WTC11 (cell line): ENCODE measurements at regions not wholly inside any gene's neighbourhood (a gene's known extent, or its start where the extent isn't known, plus 50 kb on each side); places are given as distances from the start of the nearest gene placed in this dataset.

Experiments used
- ATAC-seq: fragments of 200-7000 bp; cut with Tn5 transposase; 2 replicates; pipeline ENCODE4 v1.10.0; 2021; ENCODE audit warnings: mild to moderate bottlenecking, moderate library complexity
- CTCF ChIA-PET: fragments of 300-600 bp; sonication (Branson Sonifier 250); formaldehyde crosslinking; loops from one replicate; lab custom pipeline; 2021; ENCODE audit warnings: antibody characterized with exemption; lab: Charles Lee
- POLR2A ChIA-PET: fragments of 350-600 bp; sonication (Branson Sonifier 250); formaldehyde crosslinking; loops from one replicate; lab custom pipeline; 2021; ENCODE audit warnings: antibody characterized with exemption; lab: Charles Lee
- DNase-seq: peaks from one replicate; pipeline ENCODE4 v3.0.0; 2021; ENCODE audit warnings: low spot score
- H3K27ac Mint-ChIP-seq: 2 replicates; pipeline ENCODE4 v1.8.0; 2021; ENCODE audit warnings: mixed read lengths
- H3K27me3 Mint-ChIP-seq: 2 replicates; pipeline ENCODE4 v1.8.0; 2021; ENCODE audit warnings: low read depth, mild to moderate bottlenecking, moderate library complexity, mixed read lengths
- H3K36me3 Mint-ChIP-seq: 2 replicates; pipeline ENCODE4 v1.8.0; 2021; ENCODE audit warnings: mixed read lengths
- H3K4me1 Mint-ChIP-seq: 2 replicates; pipeline ENCODE4 v1.8.0; 2022; ENCODE audit warnings: mixed read lengths
- H3K4me3 Mint-ChIP-seq: 2 replicates; pipeline ENCODE4 v1.8.0; 2021; ENCODE audit warnings: mild to moderate bottlenecking, moderate library complexity, mixed read lengths
- H3K9me3 Mint-ChIP-seq: 2 replicates; pipeline ENCODE4 v1.8.0; 2021; ENCODE audit warnings: mixed read lengths
- AFF4 ChIP-seq: sonication (generic); formaldehyde crosslinking; IDR thresholded peaks from 2 replicates; pipeline ENCODE4 v1.8.1; 2023; ENCODE audit warnings: mild to moderate bottlenecking, missing genetic modification reagents, borderline replicate concordance
- CBFB ChIP-seq: sonication (generic); formaldehyde crosslinking; IDR thresholded peaks from 2 replicates; pipeline ENCODE4 v1.8.1; 2022; ENCODE audit warnings: mild to moderate bottlenecking, low read depth, missing genetic modification reagents
- CDX4 ChIP-seq: fragments of 250-450 bp; sonication (Bioruptor Pico); IDR thresholded peaks from 2 replicates; pipeline ENCODE4 v1.9.0; 2021; ENCODE audit warnings: moderate library complexity, mild to moderate bottlenecking, inconsistent platforms, borderline replicate concordance
- CREB1 ChIP-seq: sonication (generic); formaldehyde crosslinking; IDR thresholded peaks from 2 replicates; pipeline ENCODE4 v1.8.0; 2023; ENCODE audit warnings: mild to moderate bottlenecking, missing genetic modification reagents
- E2F4 ChIP-seq: sonication (generic); formaldehyde crosslinking; IDR thresholded peaks from 2 replicates; pipeline ENCODE4 v1.8.1; 2022; ENCODE audit warnings: low read depth, mild to moderate bottlenecking, moderate library complexity, missing genetic modification reagents, borderline replicate concordance
- ETV6 ChIP-seq: sonication (generic); formaldehyde crosslinking; IDR thresholded peaks from 2 replicates; pipeline ENCODE4 v1.8.1; 2022; ENCODE audit warnings: mild to moderate bottlenecking, missing genetic modification reagents
- GABPB1 ChIP-seq: sonication (generic); formaldehyde crosslinking; IDR thresholded peaks from 2 replicates; pipeline ENCODE4 v1.8.1; 2023; ENCODE audit warnings: mild to moderate bottlenecking, missing genetic modification reagents
- HMGA2 ChIP-seq: fragments of 250-450 bp; sonication (Bioruptor Pico); IDR thresholded peaks from 2 replicates; pipeline ENCODE4 v1.4.0; 2021; ENCODE audit warnings: mild to moderate bottlenecking, moderate library complexity
- HMGXB4 ChIP-seq: sonication (generic); formaldehyde crosslinking; IDR thresholded peaks from 2 replicates; pipeline ENCODE4 v1.8.1; 2023; ENCODE audit warnings: mild to moderate bottlenecking, moderate library complexity, missing genetic modification reagents
- JAZF1 ChIP-seq: fragments of 250-450 bp; sonication (Bioruptor Pico); IDR thresholded peaks from 2 replicates; pipeline ENCODE4 v1.9.0; 2021; ENCODE audit warnings: moderate library complexity, mild to moderate bottlenecking, inconsistent platforms
- JUN ChIP-seq: sonication (generic); formaldehyde crosslinking; IDR thresholded peaks from 2 replicates; pipeline ENCODE4 v1.8.0; 2023; ENCODE audit warnings: mild to moderate bottlenecking, missing genetic modification reagents
- MAX ChIP-seq: sonication (generic); formaldehyde crosslinking; IDR thresholded peaks from 2 replicates; pipeline ENCODE4 v1.8.0; 2022; ENCODE audit warnings: mild to moderate bottlenecking, missing genetic modification reagents
- MXD4 ChIP-seq: fragments of 250-450 bp; sonication (Bioruptor Pico); IDR thresholded peaks from 2 replicates; pipeline ENCODE4 v1.8.0; 2021; ENCODE audit warnings: mild to moderate bottlenecking, moderate library complexity, borderline replicate concordance
- MYBL2 ChIP-seq: sonication (generic); formaldehyde crosslinking; IDR thresholded peaks from 2 replicates; pipeline ENCODE4 v1.8.1; 2023; ENCODE audit warnings: mild to moderate bottlenecking, moderate library complexity, missing genetic modification reagents
- NFYB ChIP-seq: sonication (generic); formaldehyde crosslinking; conservative IDR thresholded peaks from 2 replicates; pipeline ENCODE4 v1.8.0; 2022; ENCODE audit warnings: low read depth, missing genetic modification reagents
- NR2C2 ChIP-seq: sonication (generic); formaldehyde crosslinking; IDR thresholded peaks from 2 replicates; pipeline ENCODE4 v1.8.0; 2022; ENCODE audit warnings: mild to moderate bottlenecking, missing genetic modification reagents
- SOX15 ChIP-seq: fragments of 250-450 bp; sonication (Bioruptor Pico); IDR thresholded peaks from 2 replicates; pipeline ENCODE4 v1.9.0; 2021; ENCODE audit warnings: mild to moderate bottlenecking
- TP53 ChIP-seq: sonication (generic); formaldehyde crosslinking; IDR thresholded peaks from 2 replicates; pipeline ENCODE4 v1.8.1; 2023; ENCODE audit warnings: mild to moderate bottlenecking, missing genetic modification reagents
- USF2 ChIP-seq: sonication (generic); formaldehyde crosslinking; IDR thresholded peaks from 2 replicates; pipeline ENCODE4 v1.8.1; 2023; ENCODE audit warnings: mild to moderate bottlenecking, missing genetic modification reagents, moderate library complexity
- ZBTB21 ChIP-seq: sonication (generic); formaldehyde crosslinking; IDR thresholded peaks from 2 replicates; pipeline ENCODE4 v1.8.1; 2023; ENCODE audit warnings: mild to moderate bottlenecking, missing genetic modification reagents, borderline replicate concordance
- ZMAT4 ChIP-seq: fragments of 250-450 bp; sonication (Bioruptor Pico); IDR thresholded peaks from 2 replicates; pipeline ENCODE4 v1.9.0; 2021; ENCODE audit warnings: mild to moderate bottlenecking
- ZNF219 ChIP-seq: sonication (generic); formaldehyde crosslinking; IDR thresholded peaks from 2 replicates; pipeline ENCODE4 v1.8.0; 2023; ENCODE audit warnings: missing genetic modification reagents, mild to moderate bottlenecking, borderline replicate concordance

- no peak for ATAC-seq
- no peak for TF ChIP-seq CREB1 (CRISPR knock-in tag)
- TF ChIP-seq NR2C2: no peak
- TF ChIP-seq USF2 (CRISPR knock-in tag): no peak
- no peak for TF ChIP-seq JAZF1 (CRISPR knock-in tag)
- no peak for TF ChIP-seq SOX15 (CRISPR knock-in tag)
- no peak for TF ChIP-seq TP53 (CRISPR knock-in tag)
- no peak for TF ChIP-seq CBFB (CRISPR knock-in tag)
- no peak for TF ChIP-seq ZMAT4 (CRISPR knock-in tag)
- H3K9me3 Mint-ChIP-seq: no peaks in the 10 kb centered on the region
- no peaks in the 10 kb centered on the region for H3K36me3 Mint-ChIP-seq
- ChIA-PET POLR2A (no interaction called here), CTCF (interaction anchor here (0.6 kb wide), 1 partner anchor 161 kb away, joined by 3 read pairs; no protein-coding TSS in a partner anchor)
- no peak overlapping the region for H3K4me3 Mint-ChIP-seq
- no peak for DNase-seq
- peaks cover 7% of the 10 kb centered on the region; the same call in 1 of the 2 replicates for H3K4me1 Mint-ChIP-seq
- H3K27me3 Mint-ChIP-seq: no peaks in the 10 kb centered on the region
- H3K27ac Mint-ChIP-seq: no peak overlapping the region
These were observed 63.7 kb upstream of the TMCO5A start for GRCh38 chr15:37870711-37871110.

GRCh38 chr15:37872661-37873060 is 61.8 kb upstream of the TMCO5A start:
- DNase-seq (no peak), ATAC-seq (no peak)
- ChIA-PET CTCF (no interaction called here), POLR2A (no interaction called here)
- Mint-ChIP-seq H3K9me3 (no peaks in the 10 kb centered on the region), H3K36me3 (no peaks in the 10 kb centered on the region), H3K4me3 (no peak overlapping the region), H3K27me3 (no peaks in the 10 kb centered on the region), H3K4me1 (peaks cover 7% of the 10 kb centered on the region; the same call in 1 of the 2 replicates)
- TF ChIP-seq ZBTB21 (CRISPR knock-in tag) (no peak), HMGXB4 (no peak), MYBL2 (CRISPR knock-in tag) (no peak), NFYB (CRISPR knock-in tag) (no peak)
- TF ChIP-seq, all 79 proteins: peak for 0
- H3K27ac Mint-ChIP-seq: peak overlapping the region; percentile 16; the same call in 1 of the 2 replicates

GRCh38 chr15:37873336-37873735 is 61.1 kb upstream of the TMCO5A start:
- Mint-ChIP-seq H3K9me3 (no peaks in the 10 kb centered on the region), H3K36me3 (no peaks in the 10 kb centered on the region), H3K4me1 (peaks cover 12% of the 10 kb centered on the region), H3K4me3 (no peak overlapping the region), H3K27ac (no peak overlapping the region; the same call in 1 of the 2 replicates), H3K27me3 (no peaks in the 10 kb centered on the region)
- ChIA-PET POLR2A (no interaction called here), CTCF (no interaction called here)
- no peak for DNase-seq
- no peak for ATAC-seq
- TF ChIP-seq HMGA2 (CRISPR knock-in tag): no peak
- no peak for TF ChIP-seq AFF4 (CRISPR knock-in tag)
- no peak for TF ChIP-seq NFYB (CRISPR knock-in tag)
- TF ChIP-seq E2F4: no peak
- no peak for TF ChIP-seq MAX (CRISPR knock-in tag)
- TF ChIP-seq MXD4 (CRISPR knock-in tag): no peak
- no peak for TF ChIP-seq GABPB1 (CRISPR knock-in tag)
- TF ChIP-seq CDX4 (CRISPR knock-in tag): no peak
- TF ChIP-seq JUN (CRISPR knock-in tag): no peak
- no peak for TF ChIP-seq HMGXB4
- TF ChIP-seq TP53 (CRISPR knock-in tag): no peak
- no peak for TF ChIP-seq ETV6
- no peak for TF ChIP-seq NR2C2
- no peak for TF ChIP-seq ZNF219
